ENCODE measurements at regions not wholly inside any gene's neighbourhood (a gene's known extent, or its start where the extent isn't known, plus 50 kb on each side); places are given as distances from the start of the nearest gene placed in this dataset.

DNA sequence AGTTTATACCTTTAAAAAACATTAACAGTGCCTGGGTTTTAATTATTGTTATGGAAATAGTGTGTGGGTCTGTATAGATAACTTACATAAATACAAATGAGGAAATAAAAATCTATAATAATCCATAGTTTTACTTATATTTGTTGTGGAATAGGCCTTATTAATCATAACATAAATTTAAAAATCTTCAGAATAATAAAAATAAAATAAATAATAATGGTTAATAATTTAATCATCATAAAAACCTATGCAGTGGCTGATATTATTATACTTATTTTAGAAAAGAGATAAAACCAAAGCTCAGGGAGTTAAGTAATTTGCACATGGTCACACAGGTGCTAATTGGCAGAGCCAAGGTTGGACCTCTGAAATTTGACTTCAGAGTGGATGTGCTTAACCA, 785.3 kb upstream of the SEMA6A start:
- TF ChIP-seq, protein P1, sequence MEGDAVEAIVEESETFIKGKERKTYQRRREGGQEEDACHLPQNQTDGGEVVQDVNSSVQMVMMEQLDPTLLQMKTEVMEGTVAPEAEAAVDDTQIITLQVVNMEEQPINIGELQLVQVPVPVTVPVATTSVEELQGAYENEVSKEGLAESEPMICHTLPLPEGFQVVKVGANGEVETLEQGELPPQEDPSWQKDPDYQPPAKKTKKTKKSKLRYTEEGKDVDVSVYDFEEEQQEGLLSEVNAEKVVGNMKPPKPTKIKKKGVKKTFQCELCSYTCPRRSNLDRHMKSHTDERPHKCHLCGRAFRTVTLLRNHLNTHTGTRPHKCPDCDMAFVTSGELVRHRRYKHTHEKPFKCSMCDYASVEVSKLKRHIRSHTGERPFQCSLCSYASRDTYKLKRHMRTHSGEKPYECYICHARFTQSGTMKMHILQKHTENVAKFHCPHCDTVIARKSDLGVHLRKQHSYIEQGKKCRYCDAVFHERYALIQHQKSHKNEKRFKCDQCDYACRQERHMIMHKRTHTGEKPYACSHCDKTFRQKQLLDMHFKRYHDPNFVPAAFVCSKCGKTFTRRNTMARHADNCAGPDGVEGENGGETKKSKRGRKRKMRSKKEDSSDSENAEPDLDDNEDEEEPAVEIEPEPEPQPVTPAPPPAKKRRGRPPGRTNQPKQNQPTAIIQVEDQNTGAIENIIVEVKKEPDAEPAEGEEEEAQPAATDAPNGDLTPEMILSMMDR (IDR thresholded peaks at IDR 0.05; ENCODE audit: low read length), result no peak
- no peak for TF ChIP-seq EZH2 (optimal IDR thresholded peaks at IDR 0.05; ENCODE audit: low read depth, low read length)
- no peak for TF ChIP-seq EZH2phosphoT487 (IDR thresholded peaks at IDR 0.05; ENCODE audit: low read length)
